ENCODE measurements at regions not wholly inside any gene's neighbourhood (a gene's known extent, or its start where the extent isn't known, plus 50 kb on each side); places are given as distances from the start of the nearest gene placed in this dataset.

DNA sequence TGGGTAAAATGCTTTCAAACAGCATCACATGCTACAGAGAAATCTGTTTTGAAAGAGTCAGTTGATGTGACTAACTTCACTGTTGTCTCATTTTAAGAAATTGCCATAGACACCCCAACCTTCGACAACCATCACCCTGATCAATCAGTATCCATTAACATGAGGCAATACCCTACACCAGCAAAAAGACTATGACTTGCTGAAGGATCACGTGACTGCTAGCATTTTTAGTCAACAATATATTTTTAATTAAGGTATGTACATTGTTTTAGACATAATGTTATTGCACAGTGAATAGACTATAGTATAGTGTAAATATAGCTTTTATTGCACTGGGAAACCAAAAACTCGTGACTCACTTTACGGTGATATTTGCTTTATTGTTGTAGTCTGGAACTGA lies 200.0 kb upstream of the ARHGAP24 start:
- FAIRE-seq (no peak), DNase-seq (ENCODE audit: insufficient read length, low spot score) (no peak)
- no peak for TF ChIP-seq CTCF (IDR thresholded peaks at IDR 0.05; ENCODE audit: insufficient read depth, missing control alignments)

DNA sequence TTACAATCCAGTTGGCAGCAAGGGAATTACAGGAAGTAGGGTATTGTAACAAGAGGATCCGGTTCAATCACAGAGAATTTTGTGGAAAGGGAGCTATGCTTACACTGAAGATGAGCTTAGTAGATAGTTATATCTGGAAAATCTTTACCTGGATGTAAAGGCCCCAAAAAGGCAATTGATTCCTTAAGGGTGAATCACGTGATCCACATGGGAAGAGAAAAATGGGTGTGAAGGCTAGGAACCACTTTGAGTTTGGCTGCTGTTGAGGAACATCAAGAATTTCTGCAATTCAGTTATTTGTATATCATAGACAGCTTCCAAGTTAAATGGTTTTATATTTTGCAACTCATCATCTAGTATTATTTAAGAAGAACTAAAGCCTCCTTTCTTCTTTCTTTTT lies 194.0 kb upstream of the ARHGAP24 start:
- DNase-seq (ENCODE audit: insufficient read length, low spot score) (no peak), FAIRE-seq (no peak)
- TF ChIP-seq CTCF (IDR thresholded peaks at IDR 0.05; ENCODE audit: insufficient read depth, missing control alignments), result no peak

- FAIRE-seq, result no peak
- no peak for TF ChIP-seq CTCF (IDR thresholded peaks at IDR 0.05; ENCODE audit: insufficient read depth, missing control alignments)
- DNase-seq (ENCODE audit: insufficient read length, low spot score), result no peak
These were observed 183.7 kb upstream of the ARHGAP24 start for GRCh38 chr4:85291226-85291625.

DNA sequence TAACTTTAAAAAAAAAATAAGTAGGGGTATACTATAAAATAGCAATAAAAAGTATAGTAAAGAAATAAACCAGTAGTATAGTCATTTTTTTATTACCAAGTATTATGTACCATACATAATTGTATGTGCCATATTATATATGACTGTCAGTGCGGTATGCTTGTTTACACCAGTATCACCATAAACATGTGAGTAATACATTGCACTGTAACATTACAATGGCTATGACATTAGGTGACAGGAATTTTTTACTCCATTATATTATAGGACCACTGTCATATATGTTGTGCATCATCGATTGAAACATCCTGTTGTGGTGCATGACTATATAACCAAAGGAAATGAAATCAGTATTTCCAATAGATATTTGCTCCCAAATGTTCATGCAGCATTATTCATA lies 176.9 kb upstream of the ARHGAP24 start:
- TF ChIP-seq CTCF (IDR thresholded peaks at IDR 0.05; ENCODE audit: insufficient read depth, missing control alignments), result no peak
- FAIRE-seq, result no peak
- no peak for DNase-seq (ENCODE audit: insufficient read length, low spot score)

DNA sequence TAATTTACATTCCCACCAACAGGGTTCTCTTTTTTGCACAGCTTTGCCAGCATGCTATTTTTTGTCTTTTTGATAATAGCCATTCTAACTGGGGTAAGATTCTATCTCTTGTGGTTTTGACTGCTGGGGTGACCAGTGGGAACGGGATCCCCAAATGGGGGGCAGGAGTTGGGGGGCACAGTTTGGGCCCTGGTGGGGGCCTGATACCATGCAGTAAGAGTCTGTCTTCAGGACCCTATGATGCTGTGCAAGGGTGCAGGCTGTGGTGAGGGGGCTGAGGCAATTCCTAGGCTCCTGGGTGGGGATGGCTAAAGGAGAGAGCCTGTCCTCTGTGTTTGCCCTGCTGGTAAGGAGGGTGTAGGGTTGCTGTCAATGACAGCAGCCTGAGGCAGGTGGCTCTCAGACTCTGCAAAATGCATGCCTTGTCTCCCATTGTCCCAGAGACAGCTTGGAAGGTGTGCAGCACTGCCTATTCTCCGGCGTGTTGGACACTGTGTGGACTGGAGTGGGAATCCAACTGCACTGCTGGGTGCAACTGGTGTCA lies 172.7 kb upstream of the ARHGAP24 start:
- no peak for DNase-seq (ENCODE audit: insufficient read length, low spot score)
- TF ChIP-seq CTCF (IDR thresholded peaks at IDR 0.05; ENCODE audit: insufficient read depth, missing control alignments), result no peak
- no peak for FAIRE-seq

- FAIRE-seq (no peak), DNase-seq (ENCODE audit: insufficient read length, low spot score) (no peak)
- no peak for TF ChIP-seq CTCF (IDR thresholded peaks at IDR 0.05; ENCODE audit: insufficient read depth, missing control alignments)
These were observed 172.2 kb upstream of the ARHGAP24 start for GRCh38 chr4:85302756-85303155.

DNA sequence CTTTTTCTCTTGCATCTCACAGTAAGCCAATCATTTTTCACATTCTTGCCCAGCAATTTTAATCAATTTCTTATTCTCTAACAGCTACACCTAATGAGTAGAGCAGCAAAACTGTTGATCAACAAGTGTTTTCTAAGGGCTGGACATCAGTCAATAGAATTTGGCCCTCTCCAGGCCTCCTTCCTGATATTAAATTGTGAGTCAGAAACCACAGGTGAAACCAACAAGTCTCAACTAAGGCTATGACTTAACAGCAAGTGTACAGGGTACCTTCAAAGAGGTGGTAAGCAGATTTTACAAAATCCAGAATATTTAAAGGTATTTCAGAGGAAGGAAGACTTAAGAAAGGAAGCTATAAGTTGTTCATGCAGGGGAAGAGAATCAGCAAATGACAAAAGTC lies 156.5 kb upstream of the ARHGAP24 start:
- no peak for DNase-seq (ENCODE audit: insufficient read length, low spot score)
- no peak for TF ChIP-seq CTCF (IDR thresholded peaks at IDR 0.05; ENCODE audit: insufficient read depth, missing control alignments)
- FAIRE-seq, result no peak
